ENCODE measurements at regions not wholly inside any gene's neighbourhood (a gene's known extent, or its start where the extent isn't known, plus 50 kb on each side); places are given as distances from the start of the nearest gene placed in this dataset.

DNA sequence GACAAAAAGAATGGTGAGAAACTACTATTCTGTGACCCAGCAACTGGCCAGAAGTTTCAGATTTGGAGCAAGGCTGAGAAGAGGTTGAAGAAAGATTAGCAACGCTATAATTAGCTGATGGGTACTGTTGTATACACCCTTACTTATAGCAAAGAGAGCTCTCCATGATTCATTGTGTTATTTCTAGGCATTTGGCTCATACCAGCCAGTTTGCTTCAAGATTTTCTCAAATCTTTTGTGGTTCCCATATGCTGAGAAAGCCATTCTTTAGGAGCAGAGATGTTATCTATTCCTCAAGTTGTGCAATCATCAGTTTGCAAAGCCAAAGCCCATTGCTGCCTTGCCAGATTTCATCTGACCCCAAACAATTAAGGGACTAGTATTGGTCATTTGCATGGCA is 179.4 kb downstream of the ETS1 start:
- DNase-seq (ENCODE audit: low read depth in 2 of 3, low spot score in 1 of 3): no peak

DNA sequence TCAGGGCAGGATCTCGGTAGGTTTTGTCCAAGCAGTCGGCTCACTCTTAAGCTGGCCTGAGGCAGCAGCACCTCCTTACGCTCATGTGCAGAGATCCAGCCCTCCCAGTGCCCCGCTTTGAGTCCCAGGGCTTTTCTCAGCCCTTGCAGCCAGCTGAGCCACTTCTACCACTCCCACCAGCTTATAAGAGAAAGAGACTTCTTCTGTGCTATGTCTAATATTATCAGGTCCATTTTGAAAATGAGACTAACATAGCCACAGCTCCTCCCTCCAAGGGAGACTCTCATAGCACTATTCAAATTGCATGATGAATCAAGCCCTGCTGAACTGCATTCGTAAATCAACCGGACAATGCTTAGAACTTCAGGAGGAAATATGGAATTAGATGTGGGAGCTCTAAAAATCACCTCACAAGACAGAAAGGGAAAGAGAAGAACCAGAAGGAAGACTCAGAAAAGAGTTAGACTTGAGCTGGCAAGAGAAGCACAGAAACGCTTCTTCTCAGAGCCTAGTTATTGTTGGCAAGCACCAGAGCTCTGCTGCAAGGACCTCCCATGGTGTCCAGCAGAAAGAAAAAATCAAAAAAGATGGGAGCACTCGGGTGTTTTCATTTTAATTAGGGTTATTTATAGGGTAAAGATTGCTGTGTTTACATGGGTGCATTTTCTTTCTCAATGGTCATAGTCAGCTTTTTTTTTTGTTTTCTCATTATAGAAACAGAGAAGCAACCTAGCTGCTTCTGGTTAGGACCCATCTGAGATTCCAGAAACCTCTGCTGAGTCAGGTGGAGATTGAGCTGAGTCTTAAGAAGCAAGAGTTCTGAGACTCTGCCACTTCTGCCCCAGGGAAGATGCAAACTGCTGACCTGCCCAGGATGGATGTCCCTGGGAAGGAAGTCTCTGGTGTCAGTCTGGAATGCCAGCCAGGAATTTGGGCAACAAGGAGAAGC is 181.4 kb downstream of the ETS1 start:
- no peak for DNase-seq (ENCODE audit: low read depth in 2 of 3, low spot score in 1 of 3)

DNA sequence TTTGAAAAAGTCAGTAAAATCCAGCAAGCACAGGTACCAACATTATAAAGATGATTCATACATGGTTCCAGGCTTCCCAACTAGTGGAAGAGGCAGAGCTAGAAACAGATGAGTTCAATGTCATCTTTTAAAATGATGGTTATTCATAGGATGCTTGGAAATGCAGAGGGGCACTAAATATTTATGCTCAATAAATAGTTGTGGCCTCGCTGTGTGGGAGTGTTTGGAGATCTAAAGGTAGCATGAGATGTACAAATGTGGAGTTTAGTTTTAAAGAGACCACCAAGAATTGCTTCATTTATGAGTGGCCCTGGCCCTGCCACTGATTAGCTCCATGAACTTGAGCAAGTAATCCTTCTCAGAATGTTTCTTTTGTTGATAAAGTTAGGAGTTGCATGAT is 182.2 kb downstream of the ETS1 start:
- DNase-seq (ENCODE audit: low read depth in 2 of 3, low spot score in 1 of 3): no peak

DNA sequence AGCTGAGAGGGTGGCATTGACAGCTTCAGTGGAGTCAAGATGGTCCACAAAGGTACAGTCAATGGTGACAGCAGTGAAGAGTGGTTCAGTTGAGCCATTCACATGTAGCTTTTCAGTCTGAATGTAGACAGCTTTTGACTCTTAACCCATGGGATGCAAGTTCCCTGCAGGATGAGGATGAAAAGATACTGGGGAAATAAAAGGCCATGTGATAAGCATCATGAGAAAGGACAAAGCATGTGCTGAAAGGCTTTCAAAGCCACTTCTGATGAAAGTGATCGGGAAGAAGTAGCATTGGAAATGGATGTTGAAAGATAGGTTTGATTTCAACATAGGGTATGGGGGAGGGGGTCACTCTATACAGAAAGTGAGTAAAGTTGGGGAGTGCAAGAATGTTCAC is 182.9 kb downstream of the ETS1 start:
- DNase-seq (ENCODE audit: low read depth in 2 of 3, low spot score in 1 of 3): no peak

DNA sequence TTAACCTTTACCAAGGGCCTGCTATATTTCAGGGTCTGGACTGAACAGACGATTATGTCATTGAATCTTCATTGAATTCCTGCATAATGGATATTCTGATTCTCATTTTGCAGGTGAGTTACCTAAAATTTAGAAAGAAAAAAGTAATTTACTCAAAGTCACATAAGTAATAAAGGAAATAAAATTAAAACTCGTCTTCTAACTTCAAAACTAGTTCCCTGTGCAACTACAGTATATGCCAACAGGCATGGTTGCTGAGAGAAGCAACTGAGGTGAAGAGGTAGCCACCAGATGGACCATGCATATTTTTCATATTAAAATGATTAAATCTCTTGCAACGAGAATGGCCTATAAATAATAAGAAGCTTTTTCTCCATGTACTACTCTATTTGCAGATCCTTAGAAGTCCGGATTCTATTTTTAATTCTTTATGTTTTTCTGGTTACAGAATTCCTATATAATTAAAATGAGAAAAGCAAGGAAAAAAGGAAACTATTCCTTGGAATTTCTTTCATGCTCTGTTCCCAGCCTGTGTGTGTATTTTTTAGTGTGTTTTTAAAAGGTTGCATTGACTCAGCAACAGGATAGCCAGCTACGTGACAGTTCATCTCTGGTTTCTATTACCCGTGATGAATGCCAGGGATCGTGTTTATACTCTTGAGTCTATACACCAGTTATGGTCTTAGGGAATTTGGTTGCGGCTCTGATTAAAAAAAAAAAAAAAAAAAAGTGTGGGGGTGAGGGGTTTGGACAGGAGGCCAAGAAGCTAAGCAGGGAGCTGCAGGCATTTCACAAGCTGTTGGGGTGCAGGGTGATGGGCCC is 186.8 kb downstream of the ETS1 start:
- DNase-seq (ENCODE audit: low read depth in 2 of 3, low spot score in 1 of 3): no peak

DNA sequence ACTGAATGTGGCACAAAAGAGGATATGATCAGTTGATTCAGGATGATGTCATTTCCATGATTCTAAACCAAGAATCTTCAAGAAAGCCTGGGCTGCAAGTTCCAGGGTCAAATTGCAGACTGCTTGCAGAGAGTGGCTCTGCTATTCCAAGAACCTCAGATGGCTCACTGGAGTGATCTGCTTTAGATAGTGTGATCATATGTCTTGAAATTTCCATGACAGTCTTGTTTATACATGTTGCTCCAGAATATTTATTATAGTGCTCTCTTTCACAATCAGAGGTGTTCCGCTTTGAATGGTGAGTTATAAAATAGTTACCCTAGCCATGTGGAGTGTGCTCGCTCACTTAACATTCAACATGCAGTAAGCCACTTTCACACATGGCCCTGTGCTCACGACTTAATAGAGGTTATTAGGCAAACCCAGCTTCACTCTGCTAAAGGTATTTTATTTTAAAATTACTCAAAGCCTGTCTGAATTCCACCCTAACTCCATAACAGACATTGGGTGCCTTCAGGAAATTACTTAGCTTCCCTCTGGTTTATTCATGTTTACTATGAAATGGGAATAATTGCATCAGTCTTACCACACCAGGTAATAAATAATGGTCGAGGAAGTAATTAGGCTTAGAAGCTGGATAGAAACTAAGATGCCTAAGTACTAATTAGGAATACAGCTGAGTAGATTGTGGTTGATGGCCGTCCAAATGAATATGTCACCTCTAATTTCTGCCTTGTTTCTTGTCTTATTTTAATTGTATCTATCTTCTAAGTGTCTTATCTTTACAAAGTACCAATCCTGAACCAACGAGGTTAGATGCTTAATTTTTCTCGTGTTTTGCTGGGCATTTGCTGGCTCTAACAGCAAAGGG is 187.9 kb downstream of the ETS1 start:
- DNase-seq (ENCODE audit: low read depth in 2 of 3, low spot score in 1 of 3): no peak

DNA sequence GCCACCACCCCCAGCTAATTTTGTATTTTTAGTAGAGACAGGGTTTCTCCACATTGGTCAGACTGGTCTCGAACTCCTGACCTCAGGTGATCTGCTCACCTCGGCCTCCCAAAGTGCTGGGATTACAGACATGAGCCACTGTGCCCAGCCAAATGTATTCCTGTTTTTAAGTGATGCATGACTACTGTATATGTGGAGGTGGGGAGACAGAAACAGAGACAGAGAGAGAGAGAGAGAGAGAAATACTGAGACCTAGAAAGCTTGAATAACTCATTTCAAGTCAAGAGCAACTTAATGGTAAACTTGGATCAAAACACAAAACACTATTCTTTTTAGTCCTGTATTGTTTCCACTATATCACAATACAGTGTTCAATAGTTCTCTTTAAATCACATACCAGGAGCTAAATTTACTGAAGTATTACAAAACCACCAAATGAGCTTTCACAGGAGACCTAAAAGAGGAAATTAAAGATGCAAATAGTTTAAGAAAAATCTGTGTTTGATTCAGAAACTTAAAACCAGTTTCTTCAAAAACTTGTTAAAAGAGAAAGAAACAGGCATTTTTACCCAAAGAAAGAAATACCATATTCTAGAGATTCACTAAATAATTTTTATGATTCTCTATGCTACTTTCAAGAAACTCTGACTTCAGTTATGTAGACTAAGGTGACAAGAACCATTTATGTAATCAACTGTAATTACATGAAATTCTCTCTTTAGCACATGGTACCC is 188.7 kb downstream of the ETS1 start:
- no peak for DNase-seq (ENCODE audit: low read depth in 2 of 3, low spot score in 1 of 3)

DNA sequence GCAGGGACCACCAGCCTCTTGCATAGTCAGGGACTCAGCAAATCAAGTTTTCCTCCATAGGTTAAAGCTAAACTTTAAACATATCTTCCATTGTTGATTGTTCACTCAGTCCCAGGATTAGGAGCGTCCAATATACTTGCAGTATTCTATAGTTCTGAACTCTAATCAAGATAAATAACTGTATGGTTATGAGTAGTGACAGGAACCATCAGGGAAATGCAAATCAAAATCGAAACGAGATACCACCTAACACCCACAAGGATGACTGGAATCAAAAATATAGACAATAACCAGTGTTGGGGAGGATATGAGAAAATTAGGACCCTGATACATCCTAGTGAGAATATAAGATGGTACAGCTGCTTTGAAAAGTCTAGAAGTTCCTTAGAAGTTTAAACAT is 190.0 kb downstream of the ETS1 start:
- DNase-seq (ENCODE audit: low read depth in 2 of 3, low spot score in 1 of 3): no peak

DNA sequence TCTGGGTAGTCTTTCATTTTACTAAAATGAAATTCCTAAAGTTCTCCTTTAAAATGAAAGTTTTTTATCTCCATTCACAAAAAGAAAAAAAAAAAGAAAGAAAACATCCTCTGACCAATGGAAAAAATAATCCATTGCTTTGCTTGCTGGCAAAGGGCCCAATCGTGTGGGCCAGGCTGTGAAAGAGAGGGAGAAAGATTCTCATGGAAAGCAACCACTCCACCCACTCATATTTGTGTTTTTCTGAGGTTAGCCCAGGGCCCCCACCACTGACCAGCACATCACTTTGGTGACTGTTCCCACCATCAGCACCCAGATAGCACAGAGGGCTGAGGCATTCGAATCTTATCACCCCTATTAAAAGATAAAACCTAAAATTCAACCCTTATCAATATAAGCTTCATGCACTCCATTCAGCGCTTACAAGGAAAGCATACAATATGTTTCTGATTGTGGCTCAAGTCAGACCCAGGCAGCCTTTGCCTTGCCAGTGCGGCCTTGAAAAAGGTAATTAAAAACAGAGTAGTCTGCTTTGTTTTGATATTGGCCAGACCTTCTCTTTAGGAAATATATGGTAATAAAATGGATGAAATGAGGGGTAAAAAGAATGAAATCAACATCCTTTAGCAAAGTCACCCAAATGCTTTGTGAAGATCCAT is 192.8 kb downstream of the ETS1 start:
- DNase-seq (ENCODE audit: low read depth in 2 of 3, low spot score in 1 of 3): no peak

DNA sequence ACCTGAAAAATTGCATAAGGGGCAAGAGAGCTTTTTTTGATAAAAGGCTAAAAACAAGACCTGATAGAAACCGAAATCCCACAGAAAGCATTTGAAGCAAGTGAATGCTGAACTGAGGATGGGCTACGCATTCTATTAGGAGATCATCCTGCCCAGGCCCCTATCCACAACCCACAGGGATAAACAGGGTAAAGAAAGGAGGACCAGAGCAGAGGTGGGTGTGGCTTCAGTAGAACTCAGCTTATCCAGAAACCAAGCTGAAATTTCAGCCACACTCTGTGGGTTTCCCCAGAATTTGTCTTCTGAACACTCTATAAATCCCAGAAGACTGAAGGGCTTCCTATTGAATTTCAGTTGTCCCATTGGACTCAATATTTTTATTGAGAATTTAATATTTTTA is 195.1 kb downstream of the ETS1 start:
- no peak for DNase-seq (ENCODE audit: low read depth in 2 of 3, low spot score in 1 of 3)

DNA sequence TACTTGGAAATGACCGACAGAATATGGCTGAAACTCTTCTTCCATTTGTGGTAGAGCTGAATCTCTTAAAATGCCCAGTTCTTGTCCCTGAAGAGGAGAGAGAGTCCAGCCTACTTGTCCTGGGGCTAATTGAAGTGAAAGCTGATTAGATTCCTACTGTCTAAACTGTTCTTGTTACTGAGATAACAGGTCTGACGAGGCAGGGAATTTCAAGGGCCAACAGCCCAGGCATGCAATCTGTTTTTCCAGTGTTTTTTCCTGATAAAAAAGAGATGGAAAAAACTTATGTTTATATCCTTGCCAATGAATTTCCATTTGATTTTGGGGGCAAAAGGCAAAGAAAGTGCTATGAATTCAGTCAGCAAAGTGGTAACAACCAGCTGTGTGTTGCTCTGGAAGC is 195.5 kb downstream of the ETS1 start:
- DNase-seq (ENCODE audit: low read depth in 2 of 3, low spot score in 1 of 3): no peak

DNA sequence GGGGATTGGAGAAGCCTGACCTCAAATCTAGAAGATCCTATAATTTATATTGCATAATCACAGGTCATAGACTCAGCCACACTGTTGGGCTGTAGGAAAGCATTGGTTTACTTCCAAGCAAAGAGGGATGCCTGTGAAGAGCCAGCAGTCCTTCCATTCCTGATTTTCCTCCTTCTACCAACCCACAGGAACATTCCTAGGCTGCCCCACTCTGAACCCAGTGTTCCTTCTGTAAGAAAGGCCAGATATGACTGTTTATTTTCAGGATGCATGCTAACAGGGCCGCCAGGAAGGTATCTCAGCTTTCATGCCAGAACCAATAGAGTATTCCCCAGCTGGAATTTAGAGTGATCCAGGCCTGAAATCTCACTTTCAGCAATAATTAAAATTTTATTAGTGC is 197.1 kb downstream of the ETS1 start:
- DNase-seq (ENCODE audit: low read depth in 2 of 3, low spot score in 1 of 3): no peak

DNA sequence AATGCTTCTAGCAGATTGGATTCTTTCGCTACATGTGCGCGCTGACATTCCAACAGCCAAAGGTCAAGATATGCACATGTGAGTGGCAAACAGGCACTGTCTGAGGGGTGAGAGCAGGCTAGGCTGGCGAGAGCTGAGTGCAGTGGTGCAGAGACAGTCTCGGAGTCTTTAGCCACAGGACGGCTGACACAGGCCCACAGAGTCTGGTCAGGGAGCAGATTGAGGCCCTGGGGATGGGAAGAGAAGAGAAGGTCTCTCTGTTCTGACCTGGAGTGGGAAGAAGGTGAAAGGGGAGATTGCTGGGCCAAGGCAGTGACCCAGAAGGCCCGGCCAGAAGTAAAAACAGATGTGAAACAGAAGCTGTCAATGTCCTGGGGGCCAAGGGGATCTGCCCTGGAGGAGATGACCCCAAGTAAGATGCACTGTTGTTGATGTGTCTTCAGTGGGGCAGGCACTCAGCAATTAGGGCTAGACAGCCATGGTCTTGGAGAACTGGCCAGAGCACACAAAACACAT is 197.8 kb downstream of the ETS1 start:
- no peak for DNase-seq (ENCODE audit: low read depth in 2 of 3, low spot score in 1 of 3)

DNA sequence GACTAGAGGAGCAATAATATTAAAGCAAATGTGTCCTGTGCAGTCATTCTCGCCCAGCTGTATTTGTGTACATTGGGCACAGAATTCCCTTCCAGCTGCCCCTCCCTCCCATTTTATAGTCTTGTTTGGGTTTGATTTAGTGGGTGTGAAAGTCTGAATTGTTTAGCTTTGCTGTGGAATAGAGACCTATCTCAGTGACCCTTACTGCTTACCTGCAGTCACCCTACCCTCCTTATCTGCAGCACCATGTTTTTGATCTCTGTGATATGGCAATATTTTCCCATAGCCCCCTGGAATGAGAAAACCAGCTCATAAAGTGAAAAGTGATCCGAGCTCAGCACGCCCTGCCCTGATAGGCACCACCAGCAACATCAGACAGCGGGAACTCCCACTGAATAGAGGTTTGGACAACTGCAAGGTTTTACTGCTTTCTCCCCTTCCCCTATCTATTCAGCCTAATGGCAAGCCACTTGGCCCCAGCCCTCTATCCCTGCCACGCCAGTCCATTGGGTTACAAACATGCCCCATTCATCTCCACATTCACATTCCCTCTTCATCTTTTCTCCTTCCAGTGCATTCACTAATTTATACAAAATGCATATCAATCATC is 199.0 kb downstream of the ETS1 start:
- DNase-seq (ENCODE audit: low read depth in 2 of 3, low spot score in 1 of 3): no peak

DNA sequence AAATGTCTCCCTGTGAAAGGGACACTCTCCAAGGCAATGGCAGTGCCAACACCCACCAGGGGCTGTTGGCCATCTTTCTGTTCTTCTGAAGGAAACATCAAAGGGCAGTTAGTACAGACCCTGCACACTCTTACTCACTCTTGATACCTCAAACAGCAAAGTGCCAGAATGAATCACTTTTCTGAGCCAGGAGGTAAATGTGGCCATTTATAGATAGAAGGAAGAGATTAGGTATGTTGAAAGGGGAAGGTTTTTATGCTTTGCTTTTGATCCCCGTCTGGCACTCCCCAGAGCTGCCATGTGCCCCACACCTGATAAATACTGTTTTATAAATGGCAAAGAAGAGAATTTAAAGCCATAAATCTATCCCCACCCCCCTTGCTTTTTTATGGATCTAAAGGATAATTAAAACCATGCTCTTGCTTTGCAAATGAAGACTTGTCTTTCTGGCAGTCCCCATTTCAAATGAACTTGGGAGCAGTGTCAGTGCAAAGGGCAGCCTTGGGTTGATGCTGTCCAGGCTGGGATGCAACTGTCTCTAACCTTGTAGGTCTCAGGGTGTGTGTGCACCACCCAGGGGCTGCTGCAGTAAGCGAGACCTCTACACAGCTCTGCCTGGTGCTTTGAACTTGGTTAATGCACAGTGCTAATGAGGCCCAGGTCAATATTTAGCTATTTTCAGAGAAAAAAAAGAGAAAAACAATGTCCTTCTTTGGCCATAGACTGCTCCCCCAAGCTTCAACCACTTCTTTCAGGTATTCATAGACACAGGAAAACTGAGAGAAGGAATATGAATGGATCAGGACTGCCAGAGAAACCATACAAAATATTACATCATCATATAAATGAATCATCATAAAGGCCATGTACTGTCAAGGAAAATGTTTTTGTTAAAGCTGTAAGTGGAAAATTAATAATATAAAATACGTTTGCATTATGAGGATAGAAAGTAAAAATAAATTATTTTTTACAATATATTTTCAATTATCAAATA is 207.5 kb downstream of the ETS1 start:
- peak in 2 of 3 donors; percentile 10 to 14 for DNase-seq (ENCODE audit: low read depth in 2 of 3, low spot score in 1 of 3)

DNA sequence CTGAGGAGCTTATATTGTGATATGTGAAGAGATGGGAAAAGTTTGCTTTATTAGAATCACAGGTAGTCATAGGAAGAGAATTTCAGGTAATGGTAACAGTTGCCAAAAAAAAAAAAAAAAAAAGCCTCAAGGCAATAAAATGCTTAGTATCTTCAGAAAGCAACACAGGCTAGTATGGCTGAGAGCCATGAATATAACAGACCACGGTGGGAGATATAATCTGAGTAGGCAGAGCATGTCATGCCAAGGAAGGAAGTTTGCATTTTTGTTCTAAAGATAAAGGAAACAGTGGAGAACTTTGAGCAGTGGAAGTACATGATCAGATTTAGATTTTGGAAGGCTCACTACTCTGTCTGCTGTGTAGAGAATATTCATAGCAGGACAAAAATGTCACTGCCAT is 211.4 kb downstream of the ETS1 start:
- no peak for DNase-seq (ENCODE audit: low read depth in 2 of 3, low spot score in 1 of 3)

DNA sequence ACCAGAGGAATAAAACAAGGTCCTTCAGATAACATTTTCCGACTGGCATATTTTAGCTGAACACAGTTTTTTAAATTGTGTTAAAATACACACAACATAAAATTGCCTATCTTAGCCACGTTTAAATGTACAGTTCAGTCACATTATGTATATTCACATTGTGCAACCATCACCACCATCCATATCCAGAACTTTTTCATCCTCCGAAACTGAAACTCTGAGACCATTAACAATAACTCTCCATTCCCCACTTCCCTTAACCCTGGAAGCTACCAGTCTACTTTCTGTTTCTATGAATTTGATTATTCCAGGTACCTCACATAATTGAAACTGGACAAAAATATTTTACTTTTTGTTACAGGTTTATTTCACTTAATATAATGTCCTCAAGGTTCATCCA is 213.3 kb downstream of the ETS1 start:
- no peak for DNase-seq (ENCODE audit: low read depth in 2 of 3, low spot score in 1 of 3)

DNA sequence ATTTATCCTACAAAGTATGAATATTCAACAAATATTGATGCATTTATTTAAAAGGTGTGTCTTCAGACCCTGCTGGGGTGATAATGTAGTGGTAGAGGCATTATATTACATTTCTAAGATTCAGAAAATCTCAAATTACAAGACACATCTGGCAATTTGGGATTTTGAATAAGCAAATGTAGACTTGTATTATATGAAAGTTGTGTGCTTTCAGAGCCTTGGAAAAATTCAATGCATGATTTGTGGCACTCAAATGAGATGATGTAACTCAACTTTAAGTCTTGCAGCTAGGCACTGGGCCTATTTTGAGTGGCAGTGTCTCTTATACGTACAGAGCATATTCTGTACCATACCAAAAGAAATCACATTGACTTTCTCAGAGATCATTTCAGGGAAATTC is 214.4 kb downstream of the ETS1 start:
- no peak for DNase-seq (ENCODE audit: low read depth in 2 of 3, low spot score in 1 of 3)
